ENCODE measurements at regions not wholly inside any gene's neighbourhood (a gene's known extent, or its start where the extent isn't known, plus 50 kb on each side); places are given as distances from the start of the nearest gene placed in this dataset.

GRCh38 chr7:19381321-19381720 is 236.1 kb upstream of the FERD3L start:
- H3K36me3 ChIP-seq (ENCODE audit: control insufficient read depth in 2 of 4, insufficient read depth in 4 of 4, low read length in 3 of 4) = no peaks in the 10 kb centered on the region
- H4K8ac ChIP-seq (ENCODE audit: extremely low read depth, insufficient read depth, low read length) = no peak overlapping the region
- H3K4me1 ChIP-seq (replicated peaks in 1 of 4; ENCODE audit: control insufficient read depth in 3 of 4, insufficient read depth in 4 of 4, low read length in 3 of 4) = no peaks in the 10 kb centered on the region; a peak in 1 of 7 replicates
- H2AK5ac ChIP-seq (ENCODE audit: low read depth, low read length) = no peak overlapping the region
- no peak overlapping the region for H4K91ac ChIP-seq (replicated peaks; ENCODE audit: insufficient read length, low read length)
- no peak for TF ChIP-seq MAFK (IDR thresholded peaks at IDR 0.05; ENCODE audit: low read depth, low read length)
- H3K56ac ChIP-seq (replicated peaks; ENCODE audit: insufficient read length, low read depth, low read length) = no peak overlapping the region
- no peak overlapping the region for H3K14ac ChIP-seq (ENCODE audit: insufficient read length)
- no peak overlapping the region for H3K23ac ChIP-seq (ENCODE audit: insufficient read length)
- H2BK5ac ChIP-seq (ENCODE audit: low read depth, low read length) = no peak overlapping the region
- no peak overlapping the region for H3K4me2 ChIP-seq (ENCODE audit: insufficient read depth in 1 of 2, low read depth in 2 of 2, low read length in 2 of 2)
- no peak overlapping the region for H3K4ac ChIP-seq (replicated peaks; ENCODE audit: insufficient read length, low read depth, low read length)
- no peak for DNase-seq (ENCODE audit: low read depth in 1 of 2, low spot score in 2 of 2)
- no peak overlapping the region for H3K18ac ChIP-seq (ENCODE audit: extremely low read depth, low read length)
- no peak overlapping the region for H2BK12ac ChIP-seq (ENCODE audit: low read depth, low read length)
- H3K79me1 ChIP-seq (ENCODE audit: low read depth, low read length) = no peaks in the 10 kb centered on the region
- no peak overlapping the region for H2BK15ac ChIP-seq (ENCODE audit: low read length)
- no peak overlapping the region for H2BK120ac ChIP-seq (replicated peaks; ENCODE audit: low read depth, low read length)
- H2AFZ ChIP-seq (ENCODE audit: low read length) = no peak overlapping the region
- no peak overlapping the region for H3K9ac ChIP-seq (replicated peaks in 1 of 4; ENCODE audit: extremely low read depth in 1 of 4, low read depth in 3 of 4, low read length in 3 of 4)
- no peaks in the 10 kb centered on the region for H3K9me3 ChIP-seq (ENCODE audit: insufficient read depth in 2 of 2, low read depth in 1 of 2, low read length in 1 of 2)
- no peak for FAIRE-seq
- no peaks in the 10 kb centered on the region for H3K23me2 ChIP-seq (ENCODE audit: low read depth, low read length)
- no peak overlapping the region for H4K5ac ChIP-seq (ENCODE audit: insufficient read length, low read depth, low read length)
- CTCF ChIA-PET (ENCODE audit: partially characterized antibody) = no interaction called here
- H3K79me2 ChIP-seq (ENCODE audit: control insufficient read depth in 1 of 2, insufficient read depth in 2 of 2, low read length in 2 of 2) = no peaks in the 10 kb centered on the region
- 94% methylated on average over 1 of the region's 1 CpG; no CpG with 5 or more reads in 1 of the 2 experiments for WGBS, 2 experiments (ENCODE audit: extremely low coverage in 1 of 2, insufficient coverage in 1 of 2, insufficient read length in 1 of 2, insufficient replicate concordance in 2 of 2, low coverage in 1 of 2, low lambda C conversion rate in 2 of 2, missing lambda C conversion rate in 1 of 2)
- H3K27me3 ChIP-seq (replicated peaks in 1 of 4; ENCODE audit: control insufficient read depth in 3 of 4, extremely low read depth in 1 of 4, insufficient read depth in 3 of 4, low read length in 3 of 4) = no peaks in the 10 kb centered on the region
- no peak overlapping the region for H3K27ac ChIP-seq (ENCODE audit: low read depth, low read length)
- no peak overlapping the region for H2BK20ac ChIP-seq (ENCODE audit: low read length)
- POLR2A ChIA-PET (ENCODE audit: partially characterized antibody) = no interaction called here
- no peaks in the 10 kb centered on the region for H4K20me1 ChIP-seq (replicated peaks in 1 of 2; ENCODE audit: control insufficient read depth in 1 of 2, insufficient read depth in 2 of 2, low read length in 2 of 2)
- no peak overlapping the region for H3K4me3 ChIP-seq (ENCODE audit: extremely low read depth in 1 of 4, insufficient read depth in 2 of 4, low read depth in 3 of 4, low read length in 4 of 4)

Measured in H1 (cell line).